Glutamatergic neuron (in vitro differentiated cells): ENCODE measurements at regions not wholly inside any gene's neighbourhood (a gene's known extent, or its start where the extent isn't known, plus 50 kb on each side); places are given as distances from the start of the nearest gene placed in this dataset.
"Not testable (repeated sequence)": the region's sequence is repeated elsewhere in the genome, so short reads cannot be mapped to it uniquely, and the experiment has no call there.

Source experiments
- DNase-seq: peaks from one replicate; pipeline ENCODE4 v3.0.0; 2022
- H3K27ac Mint-ChIP-seq: one replicate; pipeline ENCODE4 v1.8.0; 2020; ENCODE audit warnings: mild to moderate bottlenecking, mixed read lengths, inconsistent platforms; ENCODE audit not compliant: unreplicated experiment
- H3K27me3 Mint-ChIP-seq: one replicate; pipeline ENCODE4 v1.8.0; 2020; ENCODE audit warnings: mild to moderate bottlenecking, moderate library complexity, mixed read lengths, inconsistent platforms; ENCODE audit not compliant: unreplicated experiment
- H3K36me3 Mint-ChIP-seq: one replicate; pipeline ENCODE4 v1.8.0; 2020; ENCODE audit warnings: mild to moderate bottlenecking, mixed read lengths, inconsistent platforms; ENCODE audit not compliant: unreplicated experiment
- H3K4me1 Mint-ChIP-seq: one replicate; pipeline ENCODE4 v1.8.0; 2020; ENCODE audit warnings: mild to moderate bottlenecking, low read depth, mixed read lengths, inconsistent platforms; ENCODE audit not compliant: unreplicated experiment
- H3K4me3 Mint-ChIP-seq: one replicate; pipeline ENCODE4 v1.8.0; 2020; ENCODE audit warnings: mild to moderate bottlenecking, mixed read lengths, inconsistent platforms; ENCODE audit not compliant: unreplicated experiment
- H3K9me3 Mint-ChIP-seq: one replicate; pipeline ENCODE4 v1.8.0; 2020; ENCODE audit warnings: mild to moderate bottlenecking, moderate library complexity, mixed read lengths, inconsistent platforms; ENCODE audit not compliant: unreplicated experiment
- TF ChIP-seq, protein P1 (sequence below): fragments of 200-600 bp; sonication (generic); IDR thresholded peaks from one replicate; pipeline ENCODE4 v1.5.0; 2021; ENCODE audit not compliant: partially characterized antibody, unreplicated experiment

DNA sequence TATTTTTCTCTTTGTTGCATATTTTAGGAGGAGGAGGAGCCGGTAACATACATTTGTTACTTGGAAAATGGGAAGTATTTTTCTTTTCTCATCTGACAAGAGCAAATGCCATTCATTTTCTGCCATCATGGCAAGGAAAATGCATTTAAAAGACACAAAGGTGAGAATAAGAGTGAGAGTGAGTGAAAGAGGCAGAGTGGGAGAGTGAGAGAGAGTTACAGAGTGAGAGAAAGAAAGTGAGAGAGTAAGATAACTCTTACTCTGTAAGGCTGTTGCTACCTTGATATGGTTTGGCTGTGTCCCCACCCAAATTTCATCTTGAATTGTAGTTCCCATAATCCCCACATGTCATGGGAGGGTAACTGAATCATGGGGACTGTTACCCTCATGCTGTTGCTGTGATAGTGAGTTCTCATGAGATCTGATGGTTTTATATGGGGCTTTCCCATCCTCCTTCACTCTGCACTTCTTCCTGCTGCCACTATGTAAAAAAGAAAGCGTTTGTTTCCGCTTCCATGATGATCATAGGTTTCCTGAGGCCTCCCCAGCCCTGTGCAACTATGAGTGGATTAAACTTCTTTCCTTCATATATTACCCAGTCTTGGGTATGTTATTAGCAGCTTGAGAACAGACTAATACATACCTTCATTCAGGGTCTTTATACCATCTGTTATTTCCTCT is 64.2 kb downstream of the ASCL1 start:
- H3K36me3 Mint-ChIP-seq, result no peaks in the 10 kb centered on the region
- TF ChIP-seq, protein P1, sequence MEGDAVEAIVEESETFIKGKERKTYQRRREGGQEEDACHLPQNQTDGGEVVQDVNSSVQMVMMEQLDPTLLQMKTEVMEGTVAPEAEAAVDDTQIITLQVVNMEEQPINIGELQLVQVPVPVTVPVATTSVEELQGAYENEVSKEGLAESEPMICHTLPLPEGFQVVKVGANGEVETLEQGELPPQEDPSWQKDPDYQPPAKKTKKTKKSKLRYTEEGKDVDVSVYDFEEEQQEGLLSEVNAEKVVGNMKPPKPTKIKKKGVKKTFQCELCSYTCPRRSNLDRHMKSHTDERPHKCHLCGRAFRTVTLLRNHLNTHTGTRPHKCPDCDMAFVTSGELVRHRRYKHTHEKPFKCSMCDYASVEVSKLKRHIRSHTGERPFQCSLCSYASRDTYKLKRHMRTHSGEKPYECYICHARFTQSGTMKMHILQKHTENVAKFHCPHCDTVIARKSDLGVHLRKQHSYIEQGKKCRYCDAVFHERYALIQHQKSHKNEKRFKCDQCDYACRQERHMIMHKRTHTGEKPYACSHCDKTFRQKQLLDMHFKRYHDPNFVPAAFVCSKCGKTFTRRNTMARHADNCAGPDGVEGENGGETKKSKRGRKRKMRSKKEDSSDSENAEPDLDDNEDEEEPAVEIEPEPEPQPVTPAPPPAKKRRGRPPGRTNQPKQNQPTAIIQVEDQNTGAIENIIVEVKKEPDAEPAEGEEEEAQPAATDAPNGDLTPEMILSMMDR, result no peak
- no peak for DNase-seq
- no peak overlapping the region for H3K4me3 Mint-ChIP-seq
- H3K27me3 Mint-ChIP-seq, result no peaks in the 10 kb centered on the region
- peaks cover 2% of the 10 kb centered on the region for H3K9me3 Mint-ChIP-seq
- H3K27ac Mint-ChIP-seq, result no peak overlapping the region
- H3K4me1 Mint-ChIP-seq, result no peaks in the 10 kb centered on the region

DNA sequence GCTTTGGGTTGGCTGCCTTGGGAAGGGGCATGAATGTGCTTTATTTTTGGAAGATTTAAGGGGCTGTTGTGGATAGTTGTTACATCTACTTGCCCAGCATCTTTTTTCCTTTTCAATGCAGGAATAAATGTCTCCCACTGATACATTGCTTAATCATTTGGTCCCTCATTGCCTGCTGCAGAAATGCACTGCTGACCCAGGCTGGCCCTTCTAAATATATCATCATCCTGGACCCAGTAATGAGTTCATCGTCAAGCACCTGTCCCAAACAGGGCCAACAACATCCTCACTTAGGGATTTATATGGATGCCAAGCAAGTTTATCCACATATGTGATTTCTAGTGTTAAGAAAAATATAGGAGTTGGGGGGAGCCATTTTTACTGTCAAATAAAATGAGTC is 67.2 kb downstream of the ASCL1 start:
- Mint-ChIP-seq H3K27me3 (no peaks in the 10 kb centered on the region), H3K4me1 (no peaks in the 10 kb centered on the region), H3K4me3 (no peak overlapping the region), H3K9me3 (peaks cover 2% of the 10 kb centered on the region), H3K36me3 (no peaks in the 10 kb centered on the region), H3K27ac (no peak overlapping the region)
- DNase-seq, result no peak
- TF ChIP-seq, protein P1, result no peak

DNA sequence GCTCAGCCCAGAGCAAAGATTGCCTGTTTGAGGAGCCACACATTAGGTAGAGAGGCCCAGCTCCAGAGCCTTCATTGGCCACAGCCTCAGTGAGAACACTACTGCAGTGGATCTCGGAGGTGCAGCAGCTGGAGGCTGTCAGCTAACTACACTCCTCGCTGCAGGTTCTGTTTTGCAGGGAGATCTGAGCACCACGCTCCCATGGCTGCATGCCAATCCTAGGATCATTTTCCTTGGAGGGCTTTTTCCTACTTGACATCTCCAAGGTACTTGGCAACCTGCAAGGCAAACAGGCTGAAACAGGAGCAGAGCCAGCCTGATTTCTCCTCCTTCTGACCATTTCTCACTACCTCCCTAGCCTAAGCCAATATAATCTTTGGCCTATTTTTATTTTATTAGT is 69.2 kb downstream of the ASCL1 start:
- not testable (repeated sequence) for H3K27me3 Mint-ChIP-seq, H3K4me1 Mint-ChIP-seq, H3K27ac Mint-ChIP-seq, H3K9me3 Mint-ChIP-seq, DNase-seq, H3K4me3 Mint-ChIP-seq, H3K36me3 Mint-ChIP-seq

DNA sequence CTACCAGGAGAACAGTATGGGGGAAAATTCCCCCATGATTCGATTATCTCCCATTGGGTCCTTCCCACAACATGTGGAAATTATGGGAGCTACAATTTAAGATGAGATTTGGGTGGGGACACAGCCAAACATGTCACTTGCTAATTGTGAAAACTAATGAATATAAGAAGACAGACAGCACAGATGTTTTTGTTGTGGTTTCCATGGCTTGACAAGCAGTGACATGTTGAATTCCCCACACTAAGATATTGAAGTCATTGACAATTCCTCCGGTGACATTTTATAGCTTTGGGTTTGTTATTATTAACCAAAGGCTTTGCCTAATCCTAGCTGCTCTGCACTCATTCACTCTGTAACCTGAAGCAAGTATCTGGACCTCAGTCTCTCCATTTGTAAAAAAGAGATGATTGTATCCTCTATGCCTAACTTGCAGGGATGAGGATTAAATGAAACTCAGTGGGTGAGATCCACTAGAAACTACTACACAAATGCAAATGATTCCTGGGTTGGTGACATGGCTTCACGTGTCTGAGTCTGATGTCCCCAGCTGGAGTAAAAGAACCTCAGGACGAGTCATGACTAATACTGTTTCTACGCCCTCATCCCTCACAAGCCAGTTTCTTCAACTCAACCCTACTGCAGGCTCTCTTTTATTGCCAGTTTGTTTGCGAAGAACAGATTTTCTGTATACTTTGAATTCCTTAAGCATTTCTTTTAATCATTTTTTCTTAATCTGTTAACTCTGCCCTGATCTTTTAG is 71.6 kb downstream of the ASCL1 start:
- H3K4me1 Mint-ChIP-seq, result no peaks in the 10 kb centered on the region
- H3K4me3 Mint-ChIP-seq, result no peak overlapping the region
- H3K36me3 Mint-ChIP-seq, result no peaks in the 10 kb centered on the region
- H3K27me3 Mint-ChIP-seq, result no peaks in the 10 kb centered on the region
- H3K9me3 Mint-ChIP-seq, result no peaks in the 10 kb centered on the region
- H3K27ac Mint-ChIP-seq, result no peak overlapping the region
- TF ChIP-seq, protein P1, result no peak
- DNase-seq, result no peak

DNA sequence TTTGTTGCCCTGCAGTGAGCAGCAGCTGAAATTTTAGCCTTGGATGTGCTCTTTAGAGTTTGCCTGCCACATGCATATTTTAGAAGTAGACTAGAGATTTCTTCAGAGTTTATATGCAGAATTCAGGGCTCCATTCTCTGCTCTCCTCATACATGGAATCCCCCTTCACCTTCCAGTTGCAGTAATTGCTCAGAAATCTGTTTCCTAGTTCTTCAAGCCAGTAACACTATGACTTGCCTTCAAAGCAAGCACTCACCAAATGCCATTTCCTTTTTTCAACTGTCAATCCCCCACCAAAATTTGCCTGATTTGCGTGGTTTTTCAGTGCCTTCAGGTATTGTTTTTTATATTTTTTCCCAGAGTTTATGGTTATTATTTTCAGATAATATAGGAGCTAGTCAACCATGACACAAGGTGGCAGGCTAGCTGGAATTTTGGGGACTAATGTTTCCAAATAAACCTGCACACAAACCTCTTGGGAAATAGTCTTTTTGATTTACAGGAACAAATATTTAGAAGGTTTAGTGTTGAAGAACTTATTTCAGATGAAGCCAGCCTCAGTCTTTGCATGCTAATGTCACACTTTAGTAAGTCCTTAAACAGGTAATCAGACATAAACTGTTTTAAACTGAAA is 79.2 kb downstream of the ASCL1 start:
- no peaks in the 10 kb centered on the region for H3K36me3 Mint-ChIP-seq
- no peak overlapping the region for H3K4me3 Mint-ChIP-seq
- TF ChIP-seq, protein P1, result no peak
- H3K9me3 Mint-ChIP-seq, result no peaks in the 10 kb centered on the region
- no peak overlapping the region for H3K27ac Mint-ChIP-seq
- no peaks in the 10 kb centered on the region for H3K27me3 Mint-ChIP-seq
- DNase-seq, result no peak
- H3K4me1 Mint-ChIP-seq, result no peaks in the 10 kb centered on the region
